ENCODE measurements at regions not wholly inside any gene's neighbourhood (a gene's known extent, or its start where the extent isn't known, plus 50 kb on each side); places are given as distances from the start of the nearest gene placed in this dataset.

- no peaks in the 10 kb centered on the region for H4K20me1 ChIP-seq (ENCODE audit: insufficient read depth, poor library complexity, severe bottlenecking)
- TF ChIP-seq CTCF (IDR thresholded peaks at IDR 0.05; ENCODE audit: poor library complexity) (no peak), EZH2phosphoT487 (IDR thresholded peaks at IDR 0.05; ENCODE audit: low read depth, severe bottlenecking, unreplicated experiment) (no peak), EZH2 (IDR thresholded peaks at IDR 0.05; ENCODE audit: borderline replicate concordance) (no peak)
- 69% methylated on average over 1 of the region's 1 CpG for WGBS (ENCODE audit: low lambda C conversion rate, missing lambda C conversion rate)
- no peaks in the 10 kb centered on the region for H3K27me3 ChIP-seq
- no peak for DNase-seq (ENCODE audit: low spot score)
- no peaks in the 10 kb centered on the region for H3K36me3 ChIP-seq (replicated peaks; ENCODE audit: insufficient read depth, low read depth)
- no peak overlapping the region for H3K4me2 ChIP-seq
- H3K79me2 ChIP-seq: no peaks in the 10 kb centered on the region
- H3K4me3 ChIP-seq: no peak overlapping the region
- H2AFZ ChIP-seq: no peak overlapping the region
- no peaks in the 10 kb centered on the region for H3K9me3 ChIP-seq (ENCODE audit: low read depth)
- H3K4me1 ChIP-seq (ENCODE audit: insufficient read depth): peaks cover 25% of the 10 kb centered on the region
- H3K9me2 ChIP-seq (replicated peaks; ENCODE audit: insufficient read depth): no peaks in the 10 kb centered on the region
- H3K27ac ChIP-seq: no peak overlapping the region
These were observed 67.0 kb upstream of the IFNG-AS1 start for GRCh38 chr12:67922245-67922644.

GRCh38 chr12:67925077-67925476 lies 64.2 kb upstream of the IFNG-AS1 start:
- DNase-seq (ENCODE audit: low spot score): no peak

GRCh38 chr12:67925552-67925951 lies 63.7 kb upstream of the IFNG-AS1 start:
- no peak overlapping the region for H3K4me2 ChIP-seq
- H3K27me3 ChIP-seq: no peaks in the 10 kb centered on the region
- H4K20me1 ChIP-seq (ENCODE audit: insufficient read depth, poor library complexity, severe bottlenecking): no peaks in the 10 kb centered on the region
- no peaks in the 10 kb centered on the region for H3K9me2 ChIP-seq (replicated peaks; ENCODE audit: insufficient read depth)
- no peaks in the 10 kb centered on the region for H3K36me3 ChIP-seq (replicated peaks; ENCODE audit: insufficient read depth, low read depth)
- no peaks in the 10 kb centered on the region for H3K9me3 ChIP-seq (ENCODE audit: low read depth)
- H2AFZ ChIP-seq: no peak overlapping the region
- H3K4me3 ChIP-seq: no peak overlapping the region
- 78% methylated on average over 3 of the region's 3 CpGs for WGBS (ENCODE audit: low lambda C conversion rate, missing lambda C conversion rate)
- H3K27ac ChIP-seq: no peak overlapping the region
- DNase-seq (ENCODE audit: low spot score): no peak
- no peak for TF ChIP-seq EZH2 (IDR thresholded peaks at IDR 0.05; ENCODE audit: borderline replicate concordance)
- TF ChIP-seq CTCF (IDR thresholded peaks at IDR 0.05; ENCODE audit: poor library complexity): no peak
- no peak for TF ChIP-seq EZH2phosphoT487 (IDR thresholded peaks at IDR 0.05; ENCODE audit: low read depth, severe bottlenecking, unreplicated experiment)
- H3K79me2 ChIP-seq: no peaks in the 10 kb centered on the region
- H3K4me1 ChIP-seq (ENCODE audit: insufficient read depth): peaks cover 34% of the 10 kb centered on the region

More at GRCh38 chr12:67925077-67925476, 64.2 kb upstream of the IFNG-AS1 start:
- Histone ChIP-seq H3K27ac (no peak overlapping the region), H3K4me3 (no peak overlapping the region), H3K27me3 (no peaks in the 10 kb centered on the region), H2AFZ (no peak overlapping the region), H3K4me1 (ENCODE audit: insufficient read depth) (peaks cover 38% of the 10 kb centered on the region), H4K20me1 (ENCODE audit: insufficient read depth, poor library complexity, severe bottlenecking) (no peaks in the 10 kb centered on the region), H3K4me2 (no peak overlapping the region), H3K79me2 (no peaks in the 10 kb centered on the region), H3K9me3 (ENCODE audit: low read depth) (no peaks in the 10 kb centered on the region), H3K9me2 (replicated peaks; ENCODE audit: insufficient read depth) (no peaks in the 10 kb centered on the region), H3K36me3 (replicated peaks; ENCODE audit: insufficient read depth, low read depth) (no peaks in the 10 kb centered on the region)
- WGBS (ENCODE audit: low lambda C conversion rate, missing lambda C conversion rate): 48% methylated on average over 2 of the region's 2 CpGs
- TF ChIP-seq CTCF (IDR thresholded peaks at IDR 0.05; ENCODE audit: poor library complexity): no peak
- TF ChIP-seq EZH2 (IDR thresholded peaks at IDR 0.05; ENCODE audit: borderline replicate concordance): no peak
- no peak for TF ChIP-seq EZH2phosphoT487 (IDR thresholded peaks at IDR 0.05; ENCODE audit: low read depth, severe bottlenecking, unreplicated experiment)

- Histone ChIP-seq H4K20me1 (ENCODE audit: insufficient read depth, poor library complexity, severe bottlenecking) (no peaks in the 10 kb centered on the region), H3K27me3 (no peaks in the 10 kb centered on the region), H3K9me3 (ENCODE audit: low read depth) (no peaks in the 10 kb centered on the region), H2AFZ (no peak overlapping the region), H3K4me2 (no peak overlapping the region), H3K4me3 (no peak overlapping the region), H3K27ac (no peak overlapping the region), H3K9me2 (replicated peaks; ENCODE audit: insufficient read depth) (no peaks in the 10 kb centered on the region), H3K4me1 (ENCODE audit: insufficient read depth) (peaks cover 29% of the 10 kb centered on the region), H3K79me2 (no peaks in the 10 kb centered on the region), H3K36me3 (replicated peaks; ENCODE audit: insufficient read depth, low read depth) (no peaks in the 10 kb centered on the region)
- TF ChIP-seq EZH2 (IDR thresholded peaks at IDR 0.05; ENCODE audit: borderline replicate concordance): no peak
- TF ChIP-seq CTCF (IDR thresholded peaks at IDR 0.05; ENCODE audit: poor library complexity): no peak
- no peak for TF ChIP-seq EZH2phosphoT487 (IDR thresholded peaks at IDR 0.05; ENCODE audit: low read depth, severe bottlenecking, unreplicated experiment)
- WGBS (ENCODE audit: low lambda C conversion rate, missing lambda C conversion rate): 76% methylated on average over 3 of the region's 3 CpGs
- no peak for DNase-seq (ENCODE audit: low spot score)
These were observed 63.2 kb upstream of the IFNG-AS1 start for GRCh38 chr12:67926063-67926462.

All from hepatocyte (in vitro differentiated cells).